WTC11 (cell line): ENCODE measurements at regions not wholly inside any gene's neighbourhood (a gene's known extent, or its start where the extent isn't known, plus 50 kb on each side); places are given as distances from the start of the nearest gene placed in this dataset.

ENCODE experiments used
- ATF3 ChIP-seq: sonication (generic); formaldehyde crosslinking; conservative IDR thresholded peaks from 2 replicates; pipeline ENCODE4 v1.8.1; 2022; ENCODE audit warnings: mild to moderate bottlenecking, missing genetic modification reagents
- E2F4 ChIP-seq: sonication (generic); formaldehyde crosslinking; IDR thresholded peaks from 2 replicates; pipeline ENCODE4 v1.8.1; 2022; ENCODE audit warnings: low read depth, mild to moderate bottlenecking, moderate library complexity, missing genetic modification reagents, borderline replicate concordance
- E2F5 ChIP-seq: sonication (generic); formaldehyde crosslinking; IDR thresholded peaks from 2 replicates; pipeline ENCODE4 v1.8.1; 2022; ENCODE audit warnings: mild to moderate bottlenecking, moderate library complexity, missing genetic modification reagents
- FOXP1 ChIP-seq: sonication (generic); formaldehyde crosslinking; IDR thresholded peaks from 2 replicates; pipeline ENCODE4 v1.8.0; 2022; ENCODE audit warnings: missing genetic modification reagents, mild to moderate bottlenecking, moderate library complexity, borderline replicate concordance
- MAX ChIP-seq: sonication (generic); formaldehyde crosslinking; IDR thresholded peaks from 2 replicates; pipeline ENCODE4 v1.8.0; 2022; ENCODE audit warnings: mild to moderate bottlenecking, missing genetic modification reagents
- MYBL2 ChIP-seq: sonication (generic); formaldehyde crosslinking; IDR thresholded peaks from 2 replicates; pipeline ENCODE4 v1.8.1; 2023; ENCODE audit warnings: mild to moderate bottlenecking, moderate library complexity, missing genetic modification reagents
- NFYB ChIP-seq: sonication (generic); formaldehyde crosslinking; conservative IDR thresholded peaks from 2 replicates; pipeline ENCODE4 v1.8.0; 2022; ENCODE audit warnings: low read depth, missing genetic modification reagents
- ZNF121 ChIP-seq: sonication (generic); formaldehyde crosslinking; IDR thresholded peaks from 2 replicates; pipeline ENCODE4 v1.8.0; 2023; ENCODE audit warnings: missing genetic modification reagents
- TF ChIP-seq, protein P1 (sequence below): fragments of 200-600 bp; IDR thresholded peaks from 2 replicates; pipeline ENCODE4 v1.8.0; 2022; ENCODE audit warnings: antibody characterized with exemption
- TF ChIP-seq, protein P2 (sequence below): sonication (generic); formaldehyde crosslinking; IDR thresholded peaks from 2 replicates; pipeline ENCODE4 v1.8.1; 2023; ENCODE audit warnings: mild to moderate bottlenecking, missing genetic modification reagents, moderate library complexity

- TF ChIP-seq, protein P1, sequence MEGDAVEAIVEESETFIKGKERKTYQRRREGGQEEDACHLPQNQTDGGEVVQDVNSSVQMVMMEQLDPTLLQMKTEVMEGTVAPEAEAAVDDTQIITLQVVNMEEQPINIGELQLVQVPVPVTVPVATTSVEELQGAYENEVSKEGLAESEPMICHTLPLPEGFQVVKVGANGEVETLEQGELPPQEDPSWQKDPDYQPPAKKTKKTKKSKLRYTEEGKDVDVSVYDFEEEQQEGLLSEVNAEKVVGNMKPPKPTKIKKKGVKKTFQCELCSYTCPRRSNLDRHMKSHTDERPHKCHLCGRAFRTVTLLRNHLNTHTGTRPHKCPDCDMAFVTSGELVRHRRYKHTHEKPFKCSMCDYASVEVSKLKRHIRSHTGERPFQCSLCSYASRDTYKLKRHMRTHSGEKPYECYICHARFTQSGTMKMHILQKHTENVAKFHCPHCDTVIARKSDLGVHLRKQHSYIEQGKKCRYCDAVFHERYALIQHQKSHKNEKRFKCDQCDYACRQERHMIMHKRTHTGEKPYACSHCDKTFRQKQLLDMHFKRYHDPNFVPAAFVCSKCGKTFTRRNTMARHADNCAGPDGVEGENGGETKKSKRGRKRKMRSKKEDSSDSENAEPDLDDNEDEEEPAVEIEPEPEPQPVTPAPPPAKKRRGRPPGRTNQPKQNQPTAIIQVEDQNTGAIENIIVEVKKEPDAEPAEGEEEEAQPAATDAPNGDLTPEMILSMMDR: no peak
- no peak for TF ChIP-seq FOXP1 (CRISPR knock-in tag)
- TF ChIP-seq ZNF121: no peak
- TF ChIP-seq E2F4 (CRISPR knock-in tag): no peak
- TF ChIP-seq MYBL2 (CRISPR knock-in tag): no peak
- TF ChIP-seq E2F5: no peak
- no peak for TF ChIP-seq ATF3 (CRISPR knock-in tag)
- TF ChIP-seq, protein P2, sequence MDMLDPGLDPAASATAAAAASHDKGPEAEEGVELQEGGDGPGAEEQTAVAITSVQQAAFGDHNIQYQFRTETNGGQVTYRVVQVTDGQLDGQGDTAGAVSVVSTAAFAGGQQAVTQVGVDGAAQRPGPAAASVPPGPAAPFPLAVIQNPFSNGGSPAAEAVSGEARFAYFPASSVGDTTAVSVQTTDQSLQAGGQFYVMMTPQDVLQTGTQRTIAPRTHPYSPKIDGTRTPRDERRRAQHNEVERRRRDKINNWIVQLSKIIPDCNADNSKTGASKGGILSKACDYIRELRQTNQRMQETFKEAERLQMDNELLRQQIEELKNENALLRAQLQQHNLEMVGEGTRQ (CRISPR knock-in tag): no peak
- TF ChIP-seq MAX (CRISPR knock-in tag): no peak
- TF ChIP-seq NFYB (CRISPR knock-in tag): no peak
Measured at GRCh38 chr3:182740710-182741109, 52.6 kb upstream of the ATP11B start.
